ENCODE measurements at regions not wholly inside any gene's neighbourhood (a gene's known extent, or its start where the extent isn't known, plus 50 kb on each side); places are given as distances from the start of the nearest gene placed in this dataset.

- ChIA-PET CTCF (no interaction called here), POLR2A (no interaction called here)
- TF ChIP-seq, protein P1, sequence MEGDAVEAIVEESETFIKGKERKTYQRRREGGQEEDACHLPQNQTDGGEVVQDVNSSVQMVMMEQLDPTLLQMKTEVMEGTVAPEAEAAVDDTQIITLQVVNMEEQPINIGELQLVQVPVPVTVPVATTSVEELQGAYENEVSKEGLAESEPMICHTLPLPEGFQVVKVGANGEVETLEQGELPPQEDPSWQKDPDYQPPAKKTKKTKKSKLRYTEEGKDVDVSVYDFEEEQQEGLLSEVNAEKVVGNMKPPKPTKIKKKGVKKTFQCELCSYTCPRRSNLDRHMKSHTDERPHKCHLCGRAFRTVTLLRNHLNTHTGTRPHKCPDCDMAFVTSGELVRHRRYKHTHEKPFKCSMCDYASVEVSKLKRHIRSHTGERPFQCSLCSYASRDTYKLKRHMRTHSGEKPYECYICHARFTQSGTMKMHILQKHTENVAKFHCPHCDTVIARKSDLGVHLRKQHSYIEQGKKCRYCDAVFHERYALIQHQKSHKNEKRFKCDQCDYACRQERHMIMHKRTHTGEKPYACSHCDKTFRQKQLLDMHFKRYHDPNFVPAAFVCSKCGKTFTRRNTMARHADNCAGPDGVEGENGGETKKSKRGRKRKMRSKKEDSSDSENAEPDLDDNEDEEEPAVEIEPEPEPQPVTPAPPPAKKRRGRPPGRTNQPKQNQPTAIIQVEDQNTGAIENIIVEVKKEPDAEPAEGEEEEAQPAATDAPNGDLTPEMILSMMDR (IDR thresholded peaks at IDR 0.05): no peak
- TF ChIP-seq SIN3A (IDR thresholded peaks at IDR 0.05; ENCODE audit: borderline replicate concordance, insufficient read depth, low read depth, low read length): no peak
- no TSS peak for BruUV-seq (replicated peaks)
- ATAC-seq (no peak), DNase-seq (ENCODE audit: low read depth, low spot score) (no peak)
- Histone ChIP-seq H3K27ac (ENCODE audit: low read length) (no peak overlapping the region), H3K27me3 (ENCODE audit: control insufficient read depth, insufficient read depth, low read length) (no peaks in the 10 kb centered on the region), H3K9me3 (ENCODE audit: control insufficient read depth, insufficient read depth, low read depth, low read length) (no peaks in the 10 kb centered on the region), H3K4me3 (ENCODE audit: low read depth in 2 of 2, low read length in 2 of 2) (no peak overlapping the region), H3K4me1 (ENCODE audit: control insufficient read depth, insufficient read depth, low read length) (no peaks in the 10 kb centered on the region), H3K36me3 (ENCODE audit: control insufficient read depth, insufficient read depth, low read length) (no peaks in the 10 kb centered on the region)
- in situ Hi-C loops (cut with HindIII; ENCODE audit: low pct_unique_long_range_greater_than_20kb, low sequenced_read_pairs) (no loop called here), intact Hi-C loops (cut with micrococcal nuclease; ENCODE audit: unreplicated experiment) (no loop called here)
These were observed 157.7 kb downstream of the TMX3 start for GRCh38 chr18:68557183-68557582.

- H3K4me1 ChIP-seq (ENCODE audit: control insufficient read depth, insufficient read depth, low read length): no peaks in the 10 kb centered on the region
- in situ Hi-C loops (cut with HindIII; ENCODE audit: low pct_unique_long_range_greater_than_20kb, low sequenced_read_pairs) (no loop called here), intact Hi-C loops (cut with micrococcal nuclease; ENCODE audit: unreplicated experiment) (no loop called here)
- TF ChIP-seq POLR2AphosphoS5 (IDR thresholded peaks at IDR 0.05; ENCODE audit: low read depth, low read length) (no peak), SIN3A (IDR thresholded peaks at IDR 0.05; ENCODE audit: borderline replicate concordance, insufficient read depth, low read depth, low read length) (no peak)
- TF ChIP-seq, protein P1 (IDR thresholded peaks at IDR 0.05): no peak
- ChIA-PET POLR2A (no interaction called here), CTCF (no interaction called here)
- H3K9me3 ChIP-seq (ENCODE audit: control insufficient read depth, insufficient read depth, low read depth, low read length): no peaks in the 10 kb centered on the region
- ATAC-seq (no peak), DNase-seq (ENCODE audit: low read depth, low spot score) (peak; percentile 0)
- no peaks in the 10 kb centered on the region for H3K27me3 ChIP-seq (ENCODE audit: control insufficient read depth, insufficient read depth, low read length)
- no peak overlapping the region for H3K4me3 ChIP-seq (ENCODE audit: low read depth in 2 of 2, low read length in 2 of 2)
- no peak overlapping the region for H3K27ac ChIP-seq (ENCODE audit: low read length)
- no peaks in the 10 kb centered on the region for H3K36me3 ChIP-seq (ENCODE audit: control insufficient read depth, insufficient read depth, low read length)
- no TSS peak for BruUV-seq (replicated peaks)
These were observed 159.0 kb downstream of the TMX3 start for GRCh38 chr18:68555879-68556301.

DNA sequence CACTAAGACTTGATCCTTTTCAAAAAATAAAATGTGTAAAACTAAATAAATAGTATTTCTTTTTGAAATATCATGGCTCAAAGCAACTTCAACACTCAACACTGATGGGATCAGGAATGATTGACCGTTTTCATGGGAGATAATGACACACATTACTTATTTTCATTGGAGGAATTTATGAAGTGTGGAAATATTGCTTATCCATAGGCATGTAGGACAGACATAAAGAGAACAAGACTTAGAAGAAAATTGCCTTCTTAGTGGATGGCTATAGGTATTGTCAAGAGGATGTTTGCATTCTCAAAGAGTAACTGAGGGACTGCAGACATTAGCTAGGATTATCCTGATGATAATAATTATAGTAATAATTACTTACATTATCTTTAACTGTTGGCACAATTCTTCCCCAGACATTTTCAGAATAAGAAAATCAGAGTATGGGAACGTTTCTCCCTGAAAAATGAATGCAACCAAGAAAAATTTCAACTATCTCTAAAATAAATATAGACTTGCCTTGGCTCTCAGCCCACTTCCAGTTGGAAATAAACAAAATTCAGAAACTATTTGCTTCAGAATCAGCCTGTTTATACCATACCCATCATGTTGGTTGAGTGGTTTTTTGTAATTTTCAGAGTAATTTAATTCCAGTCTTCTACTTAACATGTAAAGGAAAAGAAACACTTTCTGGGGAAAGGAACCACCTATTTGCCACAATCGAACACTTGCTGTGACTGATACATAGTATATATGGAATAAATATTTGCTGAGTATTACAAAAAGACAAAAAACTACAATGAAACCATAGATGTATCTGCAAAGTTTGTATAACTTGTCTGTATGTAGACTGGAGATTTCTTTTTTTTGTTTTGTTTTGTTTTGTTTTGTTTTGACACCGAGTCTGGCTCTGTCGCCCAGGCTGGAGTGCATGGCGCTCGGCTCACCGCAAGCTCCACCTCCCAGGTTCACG is 165.7 kb downstream of the TMX3 start:
- POLR2A ChIA-PET: no interaction called here
- TF ChIP-seq, protein P1 (IDR thresholded peaks at IDR 0.05): no peak
- TF ChIP-seq POLR2AphosphoS5 (IDR thresholded peaks at IDR 0.05; ENCODE audit: low read depth, low read length) (no peak), SIN3A (IDR thresholded peaks at IDR 0.05; ENCODE audit: borderline replicate concordance, insufficient read depth, low read depth, low read length) (no peak), TCF7L2 (IDR thresholded peaks at IDR 0.05; ENCODE audit: low read depth, low read length) (no peak)
- TF ChIP-seq, protein P2, sequence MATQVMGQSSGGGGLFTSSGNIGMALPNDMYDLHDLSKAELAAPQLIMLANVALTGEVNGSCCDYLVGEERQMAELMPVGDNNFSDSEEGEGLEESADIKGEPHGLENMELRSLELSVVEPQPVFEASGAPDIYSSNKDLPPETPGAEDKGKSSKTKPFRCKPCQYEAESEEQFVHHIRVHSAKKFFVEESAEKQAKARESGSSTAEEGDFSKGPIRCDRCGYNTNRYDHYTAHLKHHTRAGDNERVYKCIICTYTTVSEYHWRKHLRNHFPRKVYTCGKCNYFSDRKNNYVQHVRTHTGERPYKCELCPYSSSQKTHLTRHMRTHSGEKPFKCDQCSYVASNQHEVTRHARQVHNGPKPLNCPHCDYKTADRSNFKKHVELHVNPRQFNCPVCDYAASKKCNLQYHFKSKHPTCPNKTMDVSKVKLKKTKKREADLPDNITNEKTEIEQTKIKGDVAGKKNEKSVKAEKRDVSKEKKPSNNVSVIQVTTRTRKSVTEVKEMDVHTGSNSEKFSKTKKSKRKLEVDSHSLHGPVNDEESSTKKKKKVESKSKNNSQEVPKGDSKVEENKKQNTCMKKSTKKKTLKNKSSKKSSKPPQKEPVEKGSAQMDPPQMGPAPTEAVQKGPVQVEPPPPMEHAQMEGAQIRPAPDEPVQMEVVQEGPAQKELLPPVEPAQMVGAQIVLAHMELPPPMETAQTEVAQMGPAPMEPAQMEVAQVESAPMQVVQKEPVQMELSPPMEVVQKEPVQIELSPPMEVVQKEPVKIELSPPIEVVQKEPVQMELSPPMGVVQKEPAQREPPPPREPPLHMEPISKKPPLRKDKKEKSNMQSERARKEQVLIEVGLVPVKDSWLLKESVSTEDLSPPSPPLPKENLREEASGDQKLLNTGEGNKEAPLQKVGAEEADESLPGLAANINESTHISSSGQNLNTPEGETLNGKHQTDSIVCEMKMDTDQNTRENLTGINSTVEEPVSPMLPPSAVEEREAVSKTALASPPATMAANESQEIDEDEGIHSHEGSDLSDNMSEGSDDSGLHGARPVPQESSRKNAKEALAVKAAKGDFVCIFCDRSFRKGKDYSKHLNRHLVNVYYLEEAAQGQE (IDR thresholded peaks at IDR 0.05; ENCODE audit: insufficient read depth in 1 of 2, low read depth in 2 of 2, low read length in 1 of 2): no peak
- CTCF ChIA-PET: no interaction called here
- H3K36me3 ChIP-seq (ENCODE audit: control insufficient read depth, insufficient read depth, low read length): no peaks in the 10 kb centered on the region
- DNase-seq (ENCODE audit: low read depth, low spot score) (no peak), ATAC-seq (no peak)
- no peak overlapping the region for H3K27ac ChIP-seq (ENCODE audit: low read length)
- H3K4me1 ChIP-seq (ENCODE audit: control insufficient read depth, insufficient read depth, low read length): no peaks in the 10 kb centered on the region
- intact Hi-C loops (cut with micrococcal nuclease; ENCODE audit: unreplicated experiment) (no loop called here), in situ Hi-C loops (cut with HindIII; ENCODE audit: low pct_unique_long_range_greater_than_20kb, low sequenced_read_pairs) (no loop called here)
- no TSS peak for BruUV-seq (replicated peaks)
- H3K9me3 ChIP-seq (ENCODE audit: control insufficient read depth, insufficient read depth, low read depth, low read length): no peaks in the 10 kb centered on the region
- H3K27me3 ChIP-seq (ENCODE audit: control insufficient read depth, insufficient read depth, low read length): no peaks in the 10 kb centered on the region
- H3K4me3 ChIP-seq (ENCODE audit: low read depth in 2 of 2, low read length in 2 of 2): no peak overlapping the region
